Activated naive CD8-positive, alpha-beta T cell treated with anti-CD3 and anti-CD28 coated beads, Interleukin-2, amount 50 U/mL, for 24 hours (primary cell): ENCODE measurements at regions not wholly inside any gene's neighbourhood (a gene's known extent, or its start where the extent isn't known, plus 50 kb on each side); places are given as distances from the start of the nearest gene placed in this dataset.
"Not testable (repeated sequence)": the region's sequence is repeated elsewhere in the genome, so short reads cannot be mapped to it uniquely, and the experiment has no call there.

Source experiments
- ATAC-seq: fragments of 150-1000 bp; cut with Tn5 transposase; one replicate; pipeline ENCODE4 v1.10.0; 2021
- DNase-seq: peaks from one replicate; pipeline ENCODE4 v3.0.0; 2021
- H3K27ac Mint-ChIP-seq: one replicate; pipeline ENCODE4 v1.8.0; 2021; ENCODE audit warnings: mild to moderate bottlenecking, mixed read lengths
- H3K27me3 Mint-ChIP-seq: one replicate; pipeline ENCODE4 v1.8.0; 2021; ENCODE audit warnings: mixed read lengths
- H3K36me3 Mint-ChIP-seq: one replicate; pipeline ENCODE4 v1.8.0; 2021; ENCODE audit warnings: low read depth, mixed read lengths
- H3K4me1 Mint-ChIP-seq: one replicate; pipeline ENCODE4 v1.8.0; 2021; ENCODE audit warnings: mixed read lengths
- H3K4me3 Mint-ChIP-seq: one replicate; pipeline ENCODE4 v1.8.0; 2021; ENCODE audit warnings: mild to moderate bottlenecking, moderate library complexity, mixed read lengths
- H3K9me3 Mint-ChIP-seq: one replicate; pipeline ENCODE4 v1.8.0; 2021; ENCODE audit warnings: mixed read lengths

DNA sequence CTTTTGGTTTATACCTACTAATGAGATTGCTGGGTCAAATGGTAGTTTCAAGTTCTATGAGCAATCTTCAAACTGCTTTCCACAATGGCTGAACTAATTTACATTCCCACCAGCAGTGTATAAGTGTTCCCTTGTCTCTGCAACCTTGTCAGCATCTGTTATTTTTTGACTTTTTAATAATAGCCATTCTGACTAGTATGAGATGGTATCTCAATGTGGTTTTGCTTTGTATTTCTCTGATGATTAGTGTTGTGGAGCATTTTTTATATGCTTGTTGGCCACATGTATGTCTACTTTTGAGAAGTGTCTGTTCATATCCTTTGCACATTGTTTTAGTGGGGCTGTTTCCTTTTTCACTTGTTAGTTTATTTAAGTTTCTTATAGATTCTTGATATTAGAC, 449.3 kb upstream of the ATP11B start:
- not testable (repeated sequence) for H3K27me3 Mint-ChIP-seq, H3K36me3 Mint-ChIP-seq, H3K9me3 Mint-ChIP-seq, DNase-seq, ATAC-seq, H3K4me1 Mint-ChIP-seq, H3K4me3 Mint-ChIP-seq, H3K27ac Mint-ChIP-seq

DNA sequence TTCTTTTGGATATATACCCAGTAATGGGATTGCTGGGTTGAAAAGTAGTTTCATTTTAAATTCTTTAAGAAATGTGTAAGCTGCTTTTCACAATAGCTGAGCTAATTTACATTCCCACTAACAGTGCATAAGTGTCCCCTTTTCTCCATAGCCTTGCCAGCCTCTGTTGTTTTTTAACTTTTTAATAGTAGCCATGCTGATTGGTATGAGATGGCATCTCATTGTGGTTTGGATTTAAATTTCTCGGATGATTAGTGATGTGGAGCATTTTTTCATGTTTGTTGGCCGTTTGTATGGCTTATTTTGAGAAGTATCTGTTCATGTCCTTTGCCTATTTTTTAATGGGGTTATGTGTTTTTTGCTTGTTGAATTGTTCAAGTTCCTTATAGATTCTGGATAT, 444.3 kb upstream of the ATP11B start:
- H3K27ac Mint-ChIP-seq: no peak overlapping the region
- H3K9me3 Mint-ChIP-seq: no peaks in the 10 kb centered on the region
- no peaks in the 10 kb centered on the region for H3K27me3 Mint-ChIP-seq
- ATAC-seq (no peak), DNase-seq (no peak)
- no peaks in the 10 kb centered on the region for H3K36me3 Mint-ChIP-seq
- H3K4me1 Mint-ChIP-seq: no peaks in the 10 kb centered on the region
- no peak overlapping the region for H3K4me3 Mint-ChIP-seq

DNA sequence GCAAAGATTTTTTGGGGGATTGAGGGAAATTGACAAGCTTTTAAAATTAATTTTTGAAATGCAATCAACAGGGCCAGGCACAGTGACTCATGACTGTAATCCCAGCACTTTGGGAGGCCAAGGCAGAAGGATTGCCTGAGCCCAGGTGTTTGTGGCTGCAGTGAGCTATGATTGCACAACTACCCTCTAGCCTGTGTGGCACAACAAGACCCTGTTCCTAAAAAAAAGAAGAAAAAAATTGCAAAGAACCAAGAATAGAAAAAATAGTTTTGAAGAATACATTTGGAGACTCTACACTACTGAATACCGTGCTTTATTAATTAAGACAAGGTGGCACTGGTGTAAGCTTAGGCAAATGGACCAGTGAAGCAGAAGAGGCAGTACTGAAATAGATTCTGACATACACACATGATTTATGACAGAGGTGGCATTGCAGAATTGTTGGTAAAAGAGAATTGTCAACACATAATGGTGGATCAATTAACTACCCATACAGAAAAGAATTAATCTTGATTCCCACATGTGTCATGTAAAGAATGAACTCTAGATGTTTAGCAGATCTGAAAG, 443.3 kb upstream of the ATP11B start:
- ATAC-seq: no peak

DNA sequence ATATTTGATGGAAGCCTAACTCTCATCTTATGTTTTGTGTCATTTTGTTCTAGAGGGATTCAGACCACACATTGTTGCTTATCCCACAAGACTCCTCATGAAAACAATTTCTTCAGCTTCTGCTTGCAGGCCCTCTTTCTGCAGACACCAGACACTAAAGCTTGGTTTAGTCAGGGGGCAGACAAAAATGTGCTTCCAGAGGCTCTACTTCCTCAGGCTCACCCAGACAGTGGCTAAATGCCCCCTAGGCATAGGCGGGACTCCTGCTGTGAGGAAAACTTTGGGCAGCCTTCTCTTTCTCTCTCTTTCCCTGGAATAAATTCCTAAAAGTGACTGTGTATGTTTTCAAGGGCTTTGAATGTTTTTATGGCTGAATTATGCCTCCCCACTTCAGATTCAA, 435.4 kb upstream of the ATP11B start:
- Mint-ChIP-seq H3K4me1 (no peaks in the 10 kb centered on the region), H3K27ac (no peak overlapping the region), H3K9me3 (peaks cover 2% of the 10 kb centered on the region), H3K36me3 (no peaks in the 10 kb centered on the region), H3K4me3 (no peak overlapping the region), H3K27me3 (peaks cover 2% of the 10 kb centered on the region)
- ATAC-seq: no peak
- DNase-seq: no peak

More for the DNA sequence above, 443.3 kb upstream of the ATP11B start:
- Mint-ChIP-seq H3K4me3 (no peak overlapping the region), H3K27me3 (no peaks in the 10 kb centered on the region), H3K27ac (no peak overlapping the region), H3K9me3 (no peaks in the 10 kb centered on the region), H3K4me1 (no peaks in the 10 kb centered on the region), H3K36me3 (no peaks in the 10 kb centered on the region)
- DNase-seq: no peak

DNA sequence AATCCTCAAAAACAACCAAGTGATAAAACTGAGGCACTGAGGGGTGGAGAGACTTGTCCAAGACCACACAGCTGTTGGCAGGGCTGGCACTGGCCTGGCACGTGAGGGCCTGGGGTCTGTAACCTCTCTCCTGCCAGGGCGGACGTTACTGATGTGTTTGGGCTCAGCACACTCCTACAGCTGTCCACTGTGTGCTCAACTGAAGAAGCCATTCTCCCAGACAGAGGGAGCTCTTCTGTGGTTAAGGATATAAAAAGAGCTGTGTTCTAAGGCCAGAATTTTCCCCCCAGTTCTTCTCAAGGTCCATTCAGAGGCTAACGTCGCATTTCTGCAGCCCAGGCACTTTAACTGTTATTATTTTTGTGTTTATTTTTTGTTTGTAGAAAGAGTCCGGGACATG, 429.0 kb upstream of the ATP11B start:
- no peaks in the 10 kb centered on the region for H3K27me3 Mint-ChIP-seq

DNA sequence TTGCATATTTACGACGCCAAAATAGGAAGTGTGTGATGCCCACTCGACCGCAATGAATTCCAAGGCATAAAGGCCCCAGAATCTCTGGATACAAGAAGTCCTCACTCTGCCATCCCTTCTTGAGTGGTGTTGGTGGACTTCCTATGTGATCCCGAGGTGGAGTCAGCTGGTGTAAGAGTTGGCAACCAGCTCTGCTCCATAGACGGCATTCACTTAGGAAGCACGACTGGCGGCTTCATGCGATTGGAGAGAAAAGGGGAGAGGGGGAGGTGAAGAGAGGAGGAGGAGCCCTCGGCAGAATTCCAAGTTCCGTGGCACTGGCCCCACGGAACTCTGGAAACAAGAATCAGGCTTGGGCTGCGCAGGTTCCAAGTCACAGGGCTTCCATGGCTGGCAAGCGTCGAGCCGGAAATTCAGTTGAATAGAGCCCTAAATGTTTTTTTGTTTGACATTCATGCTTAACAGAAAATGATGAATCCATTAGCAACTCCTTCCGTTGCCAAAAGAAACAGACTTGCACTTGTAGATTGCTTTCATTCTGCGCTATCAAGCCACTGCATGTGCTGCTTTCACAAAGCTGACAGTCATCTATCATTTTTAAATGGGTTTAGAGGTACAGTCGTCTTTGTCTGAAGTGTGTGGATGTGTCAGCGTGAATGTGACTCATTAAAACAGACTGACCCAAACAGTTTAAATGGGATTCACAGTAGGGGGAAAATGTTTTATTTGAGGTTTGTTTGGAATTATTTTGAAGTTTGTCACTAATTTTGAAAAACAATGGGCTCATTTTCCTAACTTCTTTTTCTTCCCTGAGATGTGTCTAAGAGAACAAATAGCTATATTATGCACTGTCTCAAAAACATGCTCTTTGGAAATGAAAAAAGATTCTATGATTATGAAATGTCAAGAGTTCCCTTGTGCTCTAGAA, 428.3 kb upstream of the ATP11B start:
- Mint-ChIP-seq H3K4me1 (no peaks in the 10 kb centered on the region), H3K27ac (no peak overlapping the region), H3K9me3 (peaks cover 3% of the 10 kb centered on the region), H3K4me3 (no peak overlapping the region), H3K36me3 (no peaks in the 10 kb centered on the region), H3K27me3 (no peaks in the 10 kb centered on the region)
- DNase-seq: no peak
- ATAC-seq: no peak

More for the DNA sequence above, 429.0 kb upstream of the ATP11B start:
- no peak for DNase-seq
- no peaks in the 10 kb centered on the region for H3K36me3 Mint-ChIP-seq
- no peak overlapping the region for H3K27ac Mint-ChIP-seq
- no peak overlapping the region for H3K4me3 Mint-ChIP-seq
- no peaks in the 10 kb centered on the region for H3K4me1 Mint-ChIP-seq
- H3K9me3 Mint-ChIP-seq: peaks cover 3% of the 10 kb centered on the region
- no peak for ATAC-seq

DNA sequence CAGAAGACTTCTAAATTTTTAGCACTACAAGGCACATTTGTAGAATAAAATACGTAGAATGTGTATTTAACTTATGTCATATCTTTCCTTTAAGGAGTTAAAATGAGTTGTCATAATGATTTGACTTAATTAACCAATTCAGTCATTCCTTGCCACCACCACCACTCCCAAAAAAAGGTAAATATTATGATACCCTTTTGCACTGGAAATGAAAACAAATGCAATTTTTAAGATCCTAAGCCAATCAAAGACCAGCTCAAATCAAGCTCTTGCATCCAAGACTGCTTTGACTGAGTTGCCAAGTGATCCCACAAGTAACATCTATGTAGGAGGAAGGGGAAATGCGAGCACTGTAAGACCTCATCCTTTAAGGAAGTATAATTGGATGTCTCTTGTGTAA, 426.6 kb upstream of the ATP11B start:
- Mint-ChIP-seq H3K36me3 (no peaks in the 10 kb centered on the region), H3K4me1 (no peaks in the 10 kb centered on the region), H3K27ac (no peak overlapping the region), H3K4me3 (no peak overlapping the region), H3K9me3 (peaks cover 3% of the 10 kb centered on the region), H3K27me3 (no peaks in the 10 kb centered on the region)
- DNase-seq (no peak), ATAC-seq (no peak)

DNA sequence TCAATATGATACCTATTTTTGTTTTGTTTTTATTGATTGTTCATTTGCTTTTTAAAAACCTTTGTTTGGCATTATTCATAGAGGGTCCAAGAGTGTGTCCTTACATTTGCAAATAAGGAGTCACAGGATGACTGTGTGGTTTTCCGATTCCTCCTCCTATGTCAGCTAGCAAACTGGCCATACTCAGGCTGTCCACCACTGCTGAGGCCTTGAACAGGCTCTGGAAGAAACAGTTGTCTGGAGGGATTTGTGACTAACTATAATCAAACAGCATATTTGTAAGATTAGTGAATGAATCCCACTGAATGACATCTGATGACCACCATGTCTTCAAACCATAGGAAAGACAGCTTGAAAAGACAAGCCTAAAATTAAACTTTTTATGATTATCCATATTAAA, 423.4 kb upstream of the ATP11B start:
- no peak for DNase-seq
- Mint-ChIP-seq H3K27ac (no peak overlapping the region), H3K4me1 (no peaks in the 10 kb centered on the region), H3K9me3 (no peaks in the 10 kb centered on the region), H3K27me3 (no peaks in the 10 kb centered on the region), H3K4me3 (no peak overlapping the region), H3K36me3 (no peaks in the 10 kb centered on the region)
- no peak for ATAC-seq

DNA sequence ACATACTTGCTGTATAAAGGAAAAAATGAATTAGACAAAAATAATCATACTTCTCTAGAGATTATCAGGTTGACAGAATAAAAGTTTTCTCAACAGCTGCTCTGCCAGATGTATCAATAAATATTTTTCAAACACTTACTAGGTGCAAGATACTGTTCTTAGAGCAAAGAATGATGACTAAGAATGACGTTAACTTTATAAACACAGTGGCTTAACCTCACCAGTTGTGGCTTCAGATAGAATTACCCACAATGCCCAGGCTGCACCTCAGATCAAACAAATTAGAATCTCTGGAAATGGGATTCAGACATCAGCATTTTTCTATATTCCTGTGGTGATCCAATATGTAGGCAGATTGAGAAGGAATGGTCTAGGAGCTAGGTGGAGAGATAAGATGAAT, 422.4 kb upstream of the ATP11B start:
- H3K27me3 Mint-ChIP-seq: no peaks in the 10 kb centered on the region
- no peaks in the 10 kb centered on the region for H3K36me3 Mint-ChIP-seq
- no peak for DNase-seq
- no peak for ATAC-seq
- no peaks in the 10 kb centered on the region for H3K9me3 Mint-ChIP-seq
- H3K4me3 Mint-ChIP-seq: no peak overlapping the region
- H3K27ac Mint-ChIP-seq: no peak overlapping the region
- H3K4me1 Mint-ChIP-seq: no peaks in the 10 kb centered on the region

DNA sequence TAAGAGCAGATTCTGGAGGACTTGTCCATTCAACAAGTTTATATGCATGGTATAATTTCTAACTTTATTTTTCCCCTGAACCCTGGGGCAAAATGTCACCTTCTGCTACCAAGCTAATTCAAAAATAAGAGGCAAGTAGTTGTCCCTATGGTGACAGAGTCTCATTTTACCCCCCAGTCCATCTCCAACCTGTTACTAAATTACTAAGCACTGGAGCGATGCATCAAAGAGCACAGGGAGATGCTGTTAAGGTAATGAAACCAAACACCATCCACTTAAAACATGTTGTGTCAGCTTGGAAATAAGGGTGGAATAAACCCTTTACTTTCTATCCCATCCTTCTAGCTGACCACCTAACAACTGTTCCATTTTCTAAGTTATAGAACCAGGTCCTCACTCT, 417.4 kb upstream of the ATP11B start:
- ATAC-seq: no peak
- Mint-ChIP-seq H3K27me3 (no peaks in the 10 kb centered on the region), H3K4me3 (no peak overlapping the region), H3K27ac (no peak overlapping the region), H3K9me3 (no peaks in the 10 kb centered on the region), H3K36me3 (no peaks in the 10 kb centered on the region), H3K4me1 (no peaks in the 10 kb centered on the region)
- no peak for DNase-seq

DNA sequence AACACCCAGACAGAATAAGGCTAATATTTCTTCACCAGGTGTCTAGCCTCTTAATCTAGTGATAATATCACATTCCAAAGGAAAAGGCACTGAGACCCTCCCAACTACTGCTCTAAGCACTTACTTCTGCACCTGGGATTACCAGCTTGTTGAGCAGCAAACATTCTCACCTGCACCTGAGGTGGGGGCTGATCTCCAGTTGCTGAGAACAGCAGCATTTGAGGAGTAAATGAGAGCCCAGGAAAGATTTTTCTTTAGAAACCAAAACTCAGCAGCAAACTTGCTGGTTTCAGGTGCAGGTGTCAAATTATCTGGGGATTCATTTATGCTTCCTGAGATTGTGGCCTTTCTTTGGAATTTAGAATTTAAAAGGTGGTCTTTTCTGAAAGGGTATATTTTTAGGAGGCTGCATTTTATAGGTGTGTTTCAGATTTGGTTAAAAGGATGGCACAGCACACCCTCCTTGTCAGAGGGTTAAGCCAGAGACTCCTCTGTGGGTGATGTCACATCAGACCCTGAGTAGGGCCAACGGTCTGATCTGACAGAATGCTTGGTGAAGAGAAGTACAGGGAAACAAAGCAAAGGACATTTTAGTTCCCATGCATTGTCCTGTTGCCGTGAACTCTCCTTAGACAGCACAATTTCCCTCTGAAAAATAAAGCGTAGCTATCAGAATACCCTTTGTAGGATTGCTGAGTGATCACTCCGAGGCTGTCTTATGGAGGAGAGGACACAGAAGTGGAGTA, 411.0 kb upstream of the ATP11B start:
- Mint-ChIP-seq H3K27ac (no peak overlapping the region), H3K27me3 (no peaks in the 10 kb centered on the region), H3K4me1 (no peaks in the 10 kb centered on the region), H3K36me3 (no peaks in the 10 kb centered on the region), H3K9me3 (no peaks in the 10 kb centered on the region), H3K4me3 (no peak overlapping the region)
- no peak for ATAC-seq
- no peak for DNase-seq

DNA sequence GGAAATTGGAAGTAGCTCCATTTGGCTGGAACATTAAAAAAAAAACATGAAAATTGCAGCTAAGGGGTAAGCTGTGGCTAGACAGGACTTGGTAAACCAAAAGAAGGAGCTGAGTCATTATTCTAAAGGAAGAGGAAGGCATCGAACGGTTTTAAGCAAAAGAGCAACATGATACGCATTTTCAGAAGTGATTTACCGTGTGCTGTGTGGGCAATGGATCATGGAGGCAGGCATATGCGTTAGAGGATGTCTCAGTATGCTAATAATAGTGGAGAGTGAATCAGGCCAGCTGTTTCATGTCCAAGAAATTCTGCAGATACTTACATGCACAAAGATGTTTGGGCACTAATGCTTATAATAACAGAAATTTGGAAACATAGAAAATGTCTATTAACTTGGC, 409.1 kb upstream of the ATP11B start:
- ATAC-seq: no peak
- Mint-ChIP-seq H3K27me3 (no peaks in the 10 kb centered on the region), H3K9me3 (no peaks in the 10 kb centered on the region), H3K36me3 (no peaks in the 10 kb centered on the region), H3K4me3 (no peak overlapping the region), H3K4me1 (no peaks in the 10 kb centered on the region), H3K27ac (no peak overlapping the region)
- DNase-seq: no peak

DNA sequence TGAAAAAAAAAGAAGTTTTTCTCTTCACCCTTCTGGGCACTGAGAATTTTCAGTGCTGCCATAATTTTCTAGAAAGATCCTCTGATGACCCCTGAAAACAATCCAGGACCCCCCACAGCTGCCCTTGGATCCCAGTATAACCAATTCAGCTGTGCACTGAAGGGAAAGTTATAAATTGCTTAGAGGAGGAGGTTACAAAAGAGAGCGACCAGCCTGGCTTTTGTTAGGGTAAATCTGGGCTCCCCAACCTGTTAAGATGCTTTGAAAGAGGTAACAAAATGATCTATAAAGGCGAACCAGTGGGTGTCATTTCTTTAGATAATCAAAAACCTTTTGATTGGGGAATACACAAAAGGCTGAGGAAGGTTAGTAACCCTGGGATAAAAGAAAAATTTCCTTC, 407.9 kb upstream of the ATP11B start:
- no peaks in the 10 kb centered on the region for H3K9me3 Mint-ChIP-seq
- no peak overlapping the region for H3K27ac Mint-ChIP-seq
- no peaks in the 10 kb centered on the region for H3K4me1 Mint-ChIP-seq
- ATAC-seq: no peak
- no peaks in the 10 kb centered on the region for H3K36me3 Mint-ChIP-seq
- H3K27me3 Mint-ChIP-seq: no peaks in the 10 kb centered on the region
- H3K4me3 Mint-ChIP-seq: no peak overlapping the region
- no peak for DNase-seq

DNA sequence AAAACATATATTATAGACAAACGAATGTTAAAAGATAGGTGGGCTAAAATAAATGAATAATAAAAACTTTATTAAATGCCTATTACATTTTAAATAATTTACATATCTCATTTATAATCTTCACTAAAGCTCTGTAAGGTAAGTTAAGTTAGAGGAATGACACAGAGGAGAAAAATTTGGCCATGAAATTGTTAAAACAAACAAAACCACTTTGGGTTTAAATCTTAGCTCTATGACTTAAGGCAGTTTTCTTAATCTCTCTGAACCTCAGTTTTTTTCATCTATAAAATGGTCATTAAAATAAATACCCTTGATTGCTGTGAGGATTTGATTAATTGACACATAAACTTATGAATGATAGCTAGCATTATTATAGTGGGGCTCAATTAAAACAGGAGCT, 404.8 kb upstream of the ATP11B start:
- Mint-ChIP-seq H3K4me1 (no peaks in the 10 kb centered on the region), H3K36me3 (no peaks in the 10 kb centered on the region), H3K4me3 (no peak overlapping the region), H3K27ac (no peak overlapping the region), H3K27me3 (no peaks in the 10 kb centered on the region), H3K9me3 (no peaks in the 10 kb centered on the region)
- ATAC-seq (no peak), DNase-seq (no peak)
